SK-N-SH (cell line): ENCODE measurements at regions not wholly inside any gene's neighbourhood (a gene's known extent, or its start where the extent isn't known, plus 50 kb on each side); places are given as distances from the start of the nearest gene placed in this dataset.

Source experiments
- CTCF ChIA-PET: fragments of 300-600, 350-600 bp; formaldehyde crosslinking; extraction: SDS; loops from one replicate; lab custom pipeline; 2021; lab: Yijun Ruan, JAX
- POLR2A ChIA-PET: fragments of 350-600 bp; sonication (Branson Sonifier 250); formaldehyde crosslinking; extraction: SDS; loops from one replicate; lab custom pipeline; 2020; ENCODE audit warnings: antibody characterized with exemption, inconsistent platforms; lab: Yijun Ruan, JAX
- DNase-seq: peaks from one replicate; pipeline ENCODE4 v3.0.0; 2012
- H2AFZ ChIP-seq: fragments of 200-600 bp; sonication (generic); 2 replicates; pipeline ENCODE4 v1.8.1; 2016; ENCODE audit warnings: antibody characterized with exemption, mild to moderate bottlenecking, low read depth
- H3F3A ChIP-seq: fragments of 200-600 bp; sonication (generic); replicated peaks from 2 replicates; pipeline ENCODE3; 2016; ENCODE audit warnings: antibody characterized with exemption, mild to moderate bottlenecking; ENCODE audit not compliant: insufficient read depth
- H3K27ac ChIP-seq, 2 experiments: fragments of 200-500 bp in 1 of 2; fragments of 200-600 bp in 1 of 2; sonication (Bioruptor generic) in 1 of 2; sonication (generic), shearing (Covaris generic) in 1 of 2; 2 replicates each; pipeline versions ENCODE4 v1.5.1 to v1.6.1; 2014 to 2016; ENCODE audit warnings: low read depth in 2 of 2, inconsistent platforms in 1 of 2, low read length in 1 of 2, mild to moderate bottlenecking in 1 of 2, mixed read lengths in 1 of 2
- H3K27me3 ChIP-seq: fragments of 200-600 bp; sonication (generic), shearing (Covaris generic); 2 replicates; pipeline ENCODE4 v1.6.1; 2016; ENCODE audit warnings: mixed run types; ENCODE audit not compliant: insufficient read depth
- H3K36me3 ChIP-seq, 2 experiments: fragments of 200-500 bp in 1 of 2; fragments of 200-600 bp in 1 of 2; sonication (Bioruptor generic) in 1 of 2; sonication (generic) in 1 of 2; replicated peaks in 1 of 2; 2 replicates each; pipeline versions ENCODE3 to v1.5.1; 2014 to 2016; ENCODE audit warnings: low read length in 1 of 2, mild to moderate bottlenecking in 1 of 2; ENCODE audit not compliant: insufficient read depth in 2 of 2, control insufficient read depth in 1 of 2
- H3K4me1 ChIP-seq, 2 experiments: fragments of 200-500 bp in 1 of 2; fragments of 200-600 bp in 1 of 2; sonication (Bioruptor generic) in 1 of 2; sonication (generic), shearing (Covaris generic) in 1 of 2; 2 replicates each; pipeline versions ENCODE4 v1.5.1 to v1.6.1; 2014 to 2016; ENCODE audit warnings: low read depth in 1 of 2, low read length in 1 of 2, mixed run types in 1 of 2; ENCODE audit not compliant: insufficient read depth in 2 of 2, control insufficient read depth in 1 of 2
- H3K4me2 ChIP-seq: fragments of 200-600 bp; sonication (generic), shearing (Covaris generic); 2 replicates; pipeline ENCODE4 v1.6.1; 2017; ENCODE audit warnings: mixed run types
- H3K4me3 ChIP-seq, 2 experiments: fragments of 200-500 bp in 1 of 2; fragments of 200-600 bp in 1 of 2; sonication (Bioruptor generic) in 1 of 2; sonication (generic), shearing (Covaris generic) in 1 of 2; 2 replicates each; pipeline versions ENCODE4 v1.5.1 to v1.8.1; 2014 to 2016; ENCODE audit warnings: low read depth in 2 of 2, inconsistent platforms in 1 of 2, low read length in 1 of 2, mild to moderate bottlenecking in 1 of 2, mixed read lengths in 1 of 2, moderate library complexity in 1 of 2
- H3K79me2 ChIP-seq: fragments of 200-600 bp; sonication (generic); 2 replicates; pipeline ENCODE4 v1.8.1; 2017; ENCODE audit warnings: mild to moderate bottlenecking; ENCODE audit not compliant: insufficient read depth
- H3K9ac ChIP-seq: fragments of 200-600 bp; sonication (generic); 2 replicates; pipeline ENCODE4 v1.6.1; 2017; ENCODE audit warnings: mixed run types
- H3K9me2 ChIP-seq: fragments of 200-600 bp; sonication (generic); 2 replicates; pipeline ENCODE4 v1.6.1; 2017; ENCODE audit warnings: mixed run types
- H3K9me3 ChIP-seq: fragments of 200-600 bp; sonication (generic); 2 replicates; pipeline ENCODE4 v1.6.1; 2017; ENCODE audit warnings: mixed run types, mild to moderate bottlenecking, moderate library complexity
- H4K20me1 ChIP-seq: fragments of 200-600 bp; sonication (generic); 2 replicates; pipeline ENCODE4 v1.6.1; 2017; ENCODE audit warnings: mild to moderate bottlenecking, mixed run types; ENCODE audit not compliant: insufficient read depth
- EP300 ChIP-seq, 2 experiments: IDR thresholded peaks; 2 replicates each; pipeline versions ENCODE4 v1.4.0 to v1.6.1; 2012; ENCODE audit warnings: borderline replicate concordance in 1 of 2, low read depth in 1 of 2, low read length in 1 of 2
- EZH2phosphoT487 ChIP-seq: fragments of 200-600 bp; sonication (generic); IDR thresholded peaks from 2 replicates; pipeline ENCODE4 v1.6.1; 2017; ENCODE audit warnings: low read depth, mixed run types, mild to moderate bottlenecking, antibody characterized with exemption, moderate library complexity, borderline replicate concordance
- FOSL2 ChIP-seq: IDR thresholded peaks from 2 replicates; pipeline ENCODE4 v1.4.0; 2012; ENCODE audit warnings: low read depth, mild to moderate bottlenecking, moderate library complexity, borderline replicate concordance
- GABPA ChIP-seq: IDR thresholded peaks from 2 replicates; pipeline ENCODE4 v1.4.0; 2012; ENCODE audit warnings: low read depth, mild to moderate bottlenecking
- MEF2A ChIP-seq: IDR thresholded peaks from 2 replicates; pipeline ENCODE4 v1.4.0; 2012; ENCODE audit warnings: low read depth, borderline replicate concordance
- MXI1 ChIP-seq: IDR thresholded peaks from 2 replicates; pipeline ENCODE4 v1.6.1; 2012; ENCODE audit warnings: mild to moderate bottlenecking, low read depth, low read length, improper control_type of control experiment
- NFIC ChIP-seq: IDR thresholded peaks from 2 replicates; pipeline ENCODE4 v1.4.0; 2012; ENCODE audit warnings: borderline replicate concordance
- NRF1 ChIP-seq: IDR thresholded peaks from 2 replicates; pipeline ENCODE4 v1.6.1; 2012; ENCODE audit warnings: low read depth, mild to moderate bottlenecking, low read length
- RAD21 ChIP-seq: IDR thresholded peaks from 2 replicates; pipeline ENCODE4 v1.6.1; 2012; ENCODE audit warnings: mild to moderate bottlenecking, low read length
- RFX5 ChIP-seq: IDR thresholded peaks from 2 replicates; pipeline ENCODE4 v1.6.1; 2012; ENCODE audit warnings: mild to moderate bottlenecking, improper control_type of control experiment, low read length
- SIN3A ChIP-seq: IDR thresholded peaks from 2 replicates; pipeline ENCODE4 v1.6.1; 2012; ENCODE audit warnings: low read depth, mild to moderate bottlenecking, low read length, moderate library complexity, borderline replicate concordance
- TCF12 ChIP-seq: IDR thresholded peaks from 2 replicates; pipeline ENCODE4 v1.4.0; 2012
- TEAD4 ChIP-seq: IDR thresholded peaks from 2 replicates; pipeline ENCODE4 v1.4.0; 2012; ENCODE audit warnings: mild to moderate bottlenecking, borderline replicate concordance; ENCODE audit not compliant: insufficient read depth
- WGBS: methylation state at CpG from one replicate; pipeline ENCODE4 v1.1.6; 2017; ENCODE audit warnings: low lambda C conversion rate; 5-methylcytosine and 5-hydroxymethylcytosine counted together
- TF ChIP-seq, protein P1 (sequence below): IDR thresholded peaks from 2 replicates; pipeline ENCODE4; 2012
- TF ChIP-seq, protein P2 (sequence below): IDR thresholded peaks from 2 replicates; pipeline ENCODE4 v1.4.0; 2012; ENCODE audit warnings: low read depth, borderline replicate concordance
- TF ChIP-seq, protein P3 (sequence below): IDR thresholded peaks from 2 replicates; pipeline ENCODE4 v1.6.1; 2012; ENCODE audit warnings: mild to moderate bottlenecking, low read depth, low read length, moderate library complexity

DNA sequence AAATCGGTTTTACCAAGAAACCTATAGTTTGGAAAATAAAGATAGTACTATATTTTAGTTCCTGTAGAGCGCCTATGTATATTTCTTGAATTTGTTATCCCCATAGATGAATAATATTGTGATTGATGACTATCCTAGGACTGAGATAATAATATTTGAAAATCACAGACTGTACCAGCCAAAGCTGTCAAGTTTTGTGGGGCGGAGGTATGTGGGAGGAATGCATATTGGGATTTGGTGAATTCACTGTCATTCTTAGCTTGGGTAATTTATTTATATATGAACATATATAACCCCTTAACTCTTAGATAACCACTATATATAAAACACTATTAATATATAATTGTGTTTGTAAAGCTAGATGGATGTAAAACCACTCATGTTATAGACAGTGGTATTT is 205.5 kb upstream of the ARSJ start:
- WGBS, result 70% methylated on average over 3 of the region's 3 CpGs
- CTCF ChIA-PET, result interaction anchor here (0.8 kb wide), 1 partner anchor 15 kb away, joined by 3 read pairs; no protein-coding TSS in a partner anchor
- H3K4me2 ChIP-seq, result no peak overlapping the region

GRCh38 chr4:114187592-114187991 is 208.1 kb upstream of the ARSJ start:
- no peaks in the 10 kb centered on the region for H3K79me2 ChIP-seq
- H3K27ac ChIP-seq, result no peak overlapping the region
- no peaks in the 10 kb centered on the region for H4K20me1 ChIP-seq
- H2AFZ ChIP-seq, result no peak overlapping the region
- H3K27me3 ChIP-seq, result no peaks in the 10 kb centered on the region
- no peak for DNase-seq
- TF ChIP-seq TCF12 (no peak), EP300 (IDR thresholded peaks at IDR 0.05; ENCODE audit: borderline replicate concordance in 1 of 2, low read depth in 1 of 2, low read length in 1 of 2) (no peak), EZH2phosphoT487 (no peak)
- TF ChIP-seq, protein P1, sequence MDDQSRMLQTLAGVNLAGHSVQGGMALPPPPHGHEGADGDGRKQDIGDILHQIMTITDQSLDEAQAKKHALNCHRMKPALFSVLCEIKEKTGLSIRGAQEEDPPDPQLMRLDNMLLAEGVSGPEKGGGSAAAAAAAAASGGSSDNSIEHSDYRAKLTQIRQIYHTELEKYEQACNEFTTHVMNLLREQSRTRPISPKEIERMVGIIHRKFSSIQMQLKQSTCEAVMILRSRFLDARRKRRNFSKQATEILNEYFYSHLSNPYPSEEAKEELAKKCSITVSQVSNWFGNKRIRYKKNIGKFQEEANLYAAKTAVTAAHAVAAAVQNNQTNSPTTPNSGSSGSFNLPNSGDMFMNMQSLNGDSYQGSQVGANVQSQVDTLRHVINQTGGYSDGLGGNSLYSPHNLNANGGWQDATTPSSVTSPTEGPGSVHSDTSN, result no peak
- H3K9ac ChIP-seq, result no peak overlapping the region
- no peaks in the 10 kb centered on the region for H3K4me1 ChIP-seq
- H3K4me3 ChIP-seq, result no peak overlapping the region
- no peak overlapping the region for H3K4me2 ChIP-seq
- H3K36me3 ChIP-seq, result no peaks in the 10 kb centered on the region
- ChIA-PET POLR2A (no interaction called here), CTCF (no interaction called here)
- H3F3A ChIP-seq, result peaks cover 5% of the 10 kb centered on the region
- H3K9me3 ChIP-seq, result 0 out of 2 replicates have a peak, but pooled peaks cover under 1% of the 10 kb centered on the region
- no peaks in the 10 kb centered on the region for H3K9me2 ChIP-seq

More for the DNA sequence above, 205.5 kb upstream of the ARSJ start:
- TF ChIP-seq MXI1 (no peak), TCF12 (no peak), MEF2A (no peak), RFX5 (no peak), EP300 (IDR thresholded peaks at IDR 0.05; ENCODE audit: borderline replicate concordance in 1 of 2, low read depth in 1 of 2, low read length in 1 of 2) (no peak), FOSL2 (no peak)
- TF ChIP-seq, protein P1, result no peak
- Histone ChIP-seq H3K27ac (no peak overlapping the region), H3K79me2 (no peaks in the 10 kb centered on the region), H3K9ac (no peak overlapping the region), H3K9me3 (0 out of 2 replicates have a peak, but pooled peaks cover 4% of the 10 kb centered on the region), H3K4me3 (no peak overlapping the region), H3K4me1 (no peaks in the 10 kb centered on the region), H3K36me3 (no peaks in the 10 kb centered on the region), H3K9me2 (no peaks in the 10 kb centered on the region), H3K27me3 (no peaks in the 10 kb centered on the region), H4K20me1 (no peaks in the 10 kb centered on the region), H3F3A (no peaks in the 10 kb centered on the region), H2AFZ (no peak overlapping the region)
- DNase-seq, result no peak
- POLR2A ChIA-PET, result no interaction called here

GRCh38 chr4:114191496-114191895 is 212.0 kb upstream of the ARSJ start:
- no peaks in the 10 kb centered on the region for H4K20me1 ChIP-seq
- no peaks in the 10 kb centered on the region for H3K36me3 ChIP-seq
- H3F3A ChIP-seq, result peaks cover 5% of the 10 kb centered on the region
- no peak overlapping the region for H2AFZ ChIP-seq
- ChIA-PET POLR2A (no interaction called here), CTCF (no interaction called here)
- no peaks in the 10 kb centered on the region for H3K79me2 ChIP-seq
- H3K27ac ChIP-seq, result no peak overlapping the region
- H3K9me2 ChIP-seq, result no peaks in the 10 kb centered on the region
- H3K27me3 ChIP-seq, result no peaks in the 10 kb centered on the region
- 61% methylated on average over 1 of the region's 1 CpG for WGBS
- DNase-seq, result no peak
- H3K9me3 ChIP-seq, result no peaks in the 10 kb centered on the region
- no peak overlapping the region for H3K4me3 ChIP-seq
- H3K4me1 ChIP-seq, result no peaks in the 10 kb centered on the region; a peak in 1 of 4 replicates
- H3K9ac ChIP-seq, result no peak overlapping the region
- no peak overlapping the region for H3K4me2 ChIP-seq
- TF ChIP-seq, protein P2, sequence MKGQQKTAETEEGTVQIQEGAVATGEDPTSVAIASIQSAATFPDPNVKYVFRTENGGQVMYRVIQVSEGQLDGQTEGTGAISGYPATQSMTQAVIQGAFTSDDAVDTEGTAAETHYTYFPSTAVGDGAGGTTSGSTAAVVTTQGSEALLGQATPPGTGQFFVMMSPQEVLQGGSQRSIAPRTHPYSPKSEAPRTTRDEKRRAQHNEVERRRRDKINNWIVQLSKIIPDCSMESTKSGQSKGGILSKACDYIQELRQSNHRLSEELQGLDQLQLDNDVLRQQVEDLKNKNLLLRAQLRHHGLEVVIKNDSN, result no peak
- TF ChIP-seq GABPA, result no peak
- TF ChIP-seq NFIC, result no peak
- no peak for TF ChIP-seq NRF1
- TF ChIP-seq, protein P3, sequence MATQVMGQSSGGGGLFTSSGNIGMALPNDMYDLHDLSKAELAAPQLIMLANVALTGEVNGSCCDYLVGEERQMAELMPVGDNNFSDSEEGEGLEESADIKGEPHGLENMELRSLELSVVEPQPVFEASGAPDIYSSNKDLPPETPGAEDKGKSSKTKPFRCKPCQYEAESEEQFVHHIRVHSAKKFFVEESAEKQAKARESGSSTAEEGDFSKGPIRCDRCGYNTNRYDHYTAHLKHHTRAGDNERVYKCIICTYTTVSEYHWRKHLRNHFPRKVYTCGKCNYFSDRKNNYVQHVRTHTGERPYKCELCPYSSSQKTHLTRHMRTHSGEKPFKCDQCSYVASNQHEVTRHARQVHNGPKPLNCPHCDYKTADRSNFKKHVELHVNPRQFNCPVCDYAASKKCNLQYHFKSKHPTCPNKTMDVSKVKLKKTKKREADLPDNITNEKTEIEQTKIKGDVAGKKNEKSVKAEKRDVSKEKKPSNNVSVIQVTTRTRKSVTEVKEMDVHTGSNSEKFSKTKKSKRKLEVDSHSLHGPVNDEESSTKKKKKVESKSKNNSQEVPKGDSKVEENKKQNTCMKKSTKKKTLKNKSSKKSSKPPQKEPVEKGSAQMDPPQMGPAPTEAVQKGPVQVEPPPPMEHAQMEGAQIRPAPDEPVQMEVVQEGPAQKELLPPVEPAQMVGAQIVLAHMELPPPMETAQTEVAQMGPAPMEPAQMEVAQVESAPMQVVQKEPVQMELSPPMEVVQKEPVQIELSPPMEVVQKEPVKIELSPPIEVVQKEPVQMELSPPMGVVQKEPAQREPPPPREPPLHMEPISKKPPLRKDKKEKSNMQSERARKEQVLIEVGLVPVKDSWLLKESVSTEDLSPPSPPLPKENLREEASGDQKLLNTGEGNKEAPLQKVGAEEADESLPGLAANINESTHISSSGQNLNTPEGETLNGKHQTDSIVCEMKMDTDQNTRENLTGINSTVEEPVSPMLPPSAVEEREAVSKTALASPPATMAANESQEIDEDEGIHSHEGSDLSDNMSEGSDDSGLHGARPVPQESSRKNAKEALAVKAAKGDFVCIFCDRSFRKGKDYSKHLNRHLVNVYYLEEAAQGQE, result no peak
- TF ChIP-seq EZH2phosphoT487, result no peak
- no peak for TF ChIP-seq TEAD4
- TF ChIP-seq RAD21, result no peak
- no peak for TF ChIP-seq RFX5
- no peak for TF ChIP-seq SIN3A
- TF ChIP-seq MEF2A, result no peak
